Stimulated activated CD4-positive, alpha-beta T cell treated with anti-CD3 and anti-CD28 coated beads, Interleukin-12 subunit alpha, Interleukin-12 subunit beta, amount 100 ng/mL, for 48 hours (primary cell): ENCODE measurements at regions not wholly inside any gene's neighbourhood (a gene's known extent, or its start where the extent isn't known, plus 50 kb on each side); places are given as distances from the start of the nearest gene placed in this dataset.
A peak's percentile ranks its signal among the peaks of the same experiment; 100 is the strongest.

Experiments used
- DNase-seq, 3 donors: peaks; one replicate each; pipeline ENCODE4 v3.0.0-alpha.2; 2020; ENCODE audit warnings: low read depth in 2 of 3, low spot score in 1 of 3

GRCh38 chr2:220932041-220932440 lies 640.1 kb downstream of the EPHA4 start:
- no peak for DNase-seq

- peak in 1 of 3 donors; percentile 8 for DNase-seq
Measured at GRCh38 chr2:220935789-220936321, 636.2 kb downstream of the EPHA4 start.

GRCh38 chr2:220936641-220937197 lies 635.4 kb downstream of the EPHA4 start:
- DNase-seq, result no peak

GRCh38 chr2:220937245-220937644 lies 634.9 kb downstream of the EPHA4 start:
- DNase-seq, result no peak

- no peak for DNase-seq
Measured at GRCh38 chr2:220940646-220941045, 631.5 kb downstream of the EPHA4 start.

DNA sequence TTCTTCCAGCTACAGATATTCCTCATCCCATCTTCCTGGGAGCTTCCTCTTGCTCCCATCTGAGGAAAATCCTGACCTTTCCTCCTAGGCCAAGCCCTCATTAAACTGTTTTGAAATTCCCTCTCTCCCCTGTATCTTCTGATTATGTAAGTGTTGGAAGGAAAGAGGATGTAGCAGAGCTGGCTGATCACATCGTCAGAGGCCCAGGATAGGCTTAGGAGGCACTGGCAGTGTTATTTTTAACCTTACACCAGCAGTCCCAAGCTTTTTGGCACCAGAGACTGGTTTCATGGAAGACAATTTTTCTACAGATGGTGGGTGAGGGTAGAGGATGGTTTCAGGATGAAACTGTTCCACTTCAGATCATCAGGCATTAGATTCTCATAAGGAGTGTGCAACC lies 630.4 kb downstream of the EPHA4 start:
- DNase-seq, result no peak

GRCh38 chr2:220946552-220946951 lies 625.6 kb downstream of the EPHA4 start:
- no peak for DNase-seq

GRCh38 chr2:220948579-220948978 lies 623.5 kb downstream of the EPHA4 start:
- DNase-seq, result no peak

- DNase-seq, result no peak
Measured at GRCh38 chr2:220949466-220949865, 622.6 kb downstream of the EPHA4 start.

DNA sequence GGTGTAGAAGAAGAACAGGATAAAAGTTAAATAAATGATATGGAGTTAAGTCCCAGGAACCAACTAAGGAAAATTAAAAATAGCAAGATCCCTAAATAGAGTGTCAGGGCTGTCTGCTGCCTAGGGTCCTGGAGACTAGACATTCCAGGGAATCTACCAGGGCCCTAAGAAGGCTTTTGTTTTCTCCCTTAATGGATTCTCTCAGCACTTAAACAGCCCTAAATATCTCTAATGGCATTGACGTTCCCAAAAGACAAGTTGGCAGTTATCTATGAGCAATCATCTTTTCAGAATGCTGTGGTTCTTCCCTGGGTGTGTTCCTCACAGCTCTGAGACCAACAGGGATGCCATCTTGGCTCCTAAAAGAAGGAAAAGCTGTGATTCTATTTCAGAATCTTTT lies 616.3 kb downstream of the EPHA4 start:
- no peak for DNase-seq

- DNase-seq, result no peak
Measured at GRCh38 chr2:220956429-220956828, 615.7 kb downstream of the EPHA4 start.

GRCh38 chr2:220959391-220959802 lies 612.7 kb downstream of the EPHA4 start:
- DNase-seq, result no peak

- no peak for DNase-seq
Measured at GRCh38 chr2:220961143-220961860, 610.8 kb downstream of the EPHA4 start.

DNA sequence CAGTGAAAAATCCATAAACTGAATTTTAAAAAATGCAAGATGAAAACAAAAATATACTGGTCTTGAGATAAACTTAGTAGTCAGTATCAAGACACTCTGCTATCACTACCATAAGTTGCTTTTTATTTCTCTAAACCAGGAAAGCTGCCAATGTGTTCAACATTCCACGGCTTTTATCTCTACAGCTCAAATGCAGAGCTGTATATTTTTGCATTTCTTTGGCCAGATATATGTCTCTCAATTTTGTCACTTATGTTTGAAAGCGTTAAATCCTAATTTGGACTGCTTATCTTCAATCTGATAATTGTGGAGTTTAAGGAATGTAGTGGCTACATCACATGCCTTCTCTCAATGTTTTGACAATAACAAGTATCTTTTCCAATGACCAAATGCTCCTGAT lies 609.5 kb downstream of the EPHA4 start:
- DNase-seq, result no peak

GRCh38 chr2:220963076-220963475 lies 609.0 kb downstream of the EPHA4 start:
- no peak for DNase-seq

- no peak for DNase-seq
Measured at GRCh38 chr2:220963930-220964329, 608.2 kb downstream of the EPHA4 start.

DNA sequence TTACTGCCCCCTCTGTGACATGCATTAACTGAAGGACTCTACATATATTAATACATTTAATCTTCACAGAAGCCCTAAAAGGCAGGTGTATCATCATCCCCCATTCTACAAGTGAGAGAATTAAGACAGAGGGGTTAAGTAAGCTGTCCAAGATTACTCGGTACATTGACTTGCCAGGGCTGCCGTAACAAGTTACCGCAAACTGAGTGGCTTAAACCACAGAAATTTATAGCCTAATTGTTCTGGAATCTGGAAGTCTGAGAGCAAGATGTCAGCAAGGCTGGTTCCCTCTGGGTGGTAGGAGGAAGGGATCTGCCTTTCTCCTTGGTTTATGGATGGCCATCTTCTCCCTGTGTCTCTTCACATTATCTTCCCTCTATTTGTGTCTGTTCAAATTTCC lies 605.5 kb downstream of the EPHA4 start:
- DNase-seq, result no peak

- no peak for DNase-seq
Measured at GRCh38 chr2:220969348-220969747, 602.8 kb downstream of the EPHA4 start.

GRCh38 chr2:220980966-220981675 lies 591.0 kb downstream of the EPHA4 start:
- no peak for DNase-seq

- no peak for DNase-seq
Measured at GRCh38 chr2:220981926-220982325, 590.2 kb downstream of the EPHA4 start.

GRCh38 chr2:220985561-220985960 lies 586.5 kb downstream of the EPHA4 start:
- no peak for DNase-seq

DNA sequence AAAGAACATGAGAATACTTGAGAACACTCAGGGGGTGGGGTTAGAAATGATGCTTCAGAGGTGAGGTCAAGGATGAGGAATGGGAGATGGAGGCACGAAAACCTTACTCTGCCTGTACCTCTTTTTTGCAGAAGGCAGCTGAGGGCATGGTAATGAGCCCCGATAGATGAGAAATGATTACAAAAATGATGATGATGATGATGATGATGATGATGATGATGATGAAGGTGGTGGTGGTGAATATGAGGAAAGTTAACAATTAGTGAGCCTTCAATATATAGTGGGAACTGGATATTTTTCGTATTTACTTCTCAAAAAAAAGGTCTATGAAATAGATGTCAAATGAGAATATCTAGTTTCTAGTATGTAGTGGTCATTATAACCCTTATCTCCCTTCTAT lies 584.3 kb downstream of the EPHA4 start:
- no peak for DNase-seq
